Kidney (tissue), 13 donors: ENCODE measurements at regions not wholly inside any gene's neighbourhood (a gene's known extent, or its start where the extent isn't known, plus 50 kb on each side); places are given as distances from the start of the nearest gene placed in this dataset.

Experiments
- DNase-seq, 5 donors: peaks; one replicate each; pipeline ENCODE4 v3.0.0-alpha.2; 2013 to 2020
- FAIRE-seq: peaks from 2 replicates; lab custom pipeline; 2012; peaks lifted over from hg19 to GRCh38; lab: Jason Lieb, UNC
- H3K27ac ChIP-seq, 2 donors: one replicate each; pipeline ENCODE4 v1.7.0; 2013; ENCODE audit warnings: low read depth in 2 of 2, low read length in 2 of 2, inconsistent platforms in 1 of 2
- H3K27me3 ChIP-seq: one replicate; pipeline ENCODE4 v1.7.1; 2013; ENCODE audit warnings: low read length, inconsistent platforms; ENCODE audit not compliant: control insufficient read depth, insufficient read depth
- H3K36me3 ChIP-seq, 3 donors: one replicate each; pipeline versions ENCODE4 v1.7.0 to v1.7.1; 2013; ENCODE audit warnings: low read length in 3 of 3, control low read depth in 1 of 3, inconsistent platforms in 1 of 3; ENCODE audit not compliant: insufficient read depth in 3 of 3, control insufficient read depth in 2 of 3
- H3K4me1 ChIP-seq, 3 donors: one replicate each; pipeline versions ENCODE4 v1.7.0 to v1.7.1; 2013; ENCODE audit warnings: low read length in 3 of 3, inconsistent platforms in 1 of 3, low read depth in 1 of 3; ENCODE audit not compliant: control insufficient read depth in 2 of 3, insufficient read depth in 2 of 3
- H3K4me3 ChIP-seq, 3 donors: one replicate each; pipeline versions ENCODE4 v1.7.0 to v1.8.1; 2013; ENCODE audit warnings: low read length in 3 of 3, control low read depth in 1 of 3, inconsistent platforms in 1 of 3
- H3K9ac ChIP-seq, 3 donors: one replicate each; pipeline versions ENCODE4 v1.7.0 to v1.7.1; 2013; ENCODE audit warnings: low read length in 3 of 3, control low read depth in 1 of 3, inconsistent platforms in 1 of 3
- H3K9me3 ChIP-seq, 3 donors: one replicate each; pipeline versions ENCODE4 v1.7.0 to v1.7.1; 2013; ENCODE audit warnings: low read length in 3 of 3, control low read depth in 1 of 3, inconsistent platforms in 1 of 3; ENCODE audit not compliant: control insufficient read depth in 2 of 3, insufficient read depth in 1 of 3
- CTCF ChIP-seq: IDR thresholded peaks from 3 replicates; pipeline ENCODE4 v1.5.1; 2012; ENCODE audit warnings: mild to moderate bottlenecking, moderate library complexity, borderline replicate concordance; ENCODE audit not compliant: insufficient read depth; ENCODE audit errors: extremely low read depth
- intact Hi-C: fragments of 100-400 bp; cut with DNase I; formaldehyde crosslinking; loops from one replicate; pipeline ENCODE4 v1.11.1; 2022
- donor health status: control.
- donor health status: control.
- donor health status: control.
- donor health status: control.
- donor health status: control.
- donor health status: DM: yes; HTN: yes; CAD: no.
- donor health status: Normal renal cell carcinoma (clear cell type).

GRCh38 chr6:21769968-21770367 is 176.4 kb downstream of the SOX4 start:
- Histone ChIP-seq H3K27ac (no peak overlapping the region), H3K4me3 (no peak overlapping the region), H3K9ac (no peak overlapping the region), H3K27me3 (no peaks in the 10 kb centered on the region), H3K36me3 (no peaks in the 10 kb centered on the region), H3K4me1 (peaks cover 0 to 7% (median 6%) of the 10 kb centered on the region in 3 donors), H3K9me3 (no peaks in the 10 kb centered on the region)
- intact Hi-C loops = no loop called here
- FAIRE-seq (no peak), DNase-seq (no peak)
- no peak for TF ChIP-seq CTCF

- intact Hi-C loops = no loop called here
- no peak for DNase-seq
- no peaks in the 10 kb centered on the region for H3K9me3 ChIP-seq
- peaks cover 0 to 7% (median 6%) of the 10 kb centered on the region in 3 donors for H3K4me1 ChIP-seq
- no peak for TF ChIP-seq CTCF
- FAIRE-seq = no peak
- H3K27ac ChIP-seq = no peak overlapping the region
- H3K4me3 ChIP-seq = no peak overlapping the region
- H3K36me3 ChIP-seq = no peaks in the 10 kb centered on the region
- H3K9ac ChIP-seq = no peak overlapping the region
- H3K27me3 ChIP-seq = no peaks in the 10 kb centered on the region
Observed at GRCh38 chr6:21771626-21772320, 178.2 kb downstream of the SOX4 start.

GRCh38 chr6:21772477-21772876 is 178.9 kb downstream of the SOX4 start:
- no peaks in the 10 kb centered on the region for H3K36me3 ChIP-seq
- H3K27ac ChIP-seq = no peak overlapping the region
- FAIRE-seq (no peak), DNase-seq (no peak)
- no peak overlapping the region for H3K9ac ChIP-seq
- peaks cover 0 to 7% (median 6%) of the 10 kb centered on the region in 3 donors for H3K4me1 ChIP-seq
- H3K27me3 ChIP-seq = no peaks in the 10 kb centered on the region
- no peak for TF ChIP-seq CTCF
- intact Hi-C loops = no loop called here
- H3K4me3 ChIP-seq = no peak overlapping the region
- no peaks in the 10 kb centered on the region for H3K9me3 ChIP-seq
